Right lobe of liver (tissue), 4 donors: ENCODE measurements at regions not wholly inside any gene's neighbourhood (a gene's known extent, or its start where the extent isn't known, plus 50 kb on each side); places are given as distances from the start of the nearest gene placed in this dataset.

Experiments used
- POLR2A ChIP-seq: fragments of 450-650 bp; IDR thresholded peaks from one replicate; pipeline ENCODE4 v1.6.1; 2017; ENCODE audit warnings: antibody characterized with exemption, mild to moderate bottlenecking
- TF ChIP-seq, protein P1 (sequence below), 4 donors: fragments of 200-600 bp in 3 of 4; fragments of 450-650 bp in 1 of 4; IDR thresholded peaks; one replicate each; pipeline versions ENCODE4 v1.5.1 to v1.8.0; 2016 to 2022; ENCODE audit warnings: antibody characterized with exemption in 4 of 4, mild to moderate bottlenecking in 2 of 4
- donor health status: DM: no; HTN: no; CAD: no.
- donor health status: DM: no; HTN: no; CAD: no.
- donor health status: DM: no; HTN: yes; CAD: no.

DNA sequence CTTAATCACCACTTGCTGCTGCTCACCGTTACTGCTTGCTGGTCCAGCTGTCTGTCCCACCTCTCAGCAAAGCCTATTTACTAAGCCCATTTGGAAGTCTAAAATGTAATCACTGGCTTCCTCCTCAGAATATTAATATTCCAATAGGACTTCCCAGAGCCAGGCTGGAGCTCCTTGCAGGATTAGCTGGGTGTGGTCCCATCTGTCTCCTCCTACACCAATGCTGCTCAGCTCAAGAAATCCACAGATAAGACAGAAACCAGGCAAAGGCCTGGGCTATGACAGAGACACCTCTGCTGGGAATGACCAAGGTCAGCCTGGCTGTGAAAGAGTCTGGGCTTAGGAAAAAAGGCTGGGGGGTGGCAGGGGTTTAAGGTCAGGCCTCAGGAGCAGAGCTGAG is 317.8 kb downstream of the BUD13 start:
- TF ChIP-seq, protein P1, sequence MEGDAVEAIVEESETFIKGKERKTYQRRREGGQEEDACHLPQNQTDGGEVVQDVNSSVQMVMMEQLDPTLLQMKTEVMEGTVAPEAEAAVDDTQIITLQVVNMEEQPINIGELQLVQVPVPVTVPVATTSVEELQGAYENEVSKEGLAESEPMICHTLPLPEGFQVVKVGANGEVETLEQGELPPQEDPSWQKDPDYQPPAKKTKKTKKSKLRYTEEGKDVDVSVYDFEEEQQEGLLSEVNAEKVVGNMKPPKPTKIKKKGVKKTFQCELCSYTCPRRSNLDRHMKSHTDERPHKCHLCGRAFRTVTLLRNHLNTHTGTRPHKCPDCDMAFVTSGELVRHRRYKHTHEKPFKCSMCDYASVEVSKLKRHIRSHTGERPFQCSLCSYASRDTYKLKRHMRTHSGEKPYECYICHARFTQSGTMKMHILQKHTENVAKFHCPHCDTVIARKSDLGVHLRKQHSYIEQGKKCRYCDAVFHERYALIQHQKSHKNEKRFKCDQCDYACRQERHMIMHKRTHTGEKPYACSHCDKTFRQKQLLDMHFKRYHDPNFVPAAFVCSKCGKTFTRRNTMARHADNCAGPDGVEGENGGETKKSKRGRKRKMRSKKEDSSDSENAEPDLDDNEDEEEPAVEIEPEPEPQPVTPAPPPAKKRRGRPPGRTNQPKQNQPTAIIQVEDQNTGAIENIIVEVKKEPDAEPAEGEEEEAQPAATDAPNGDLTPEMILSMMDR (IDR thresholded peaks at IDR 0.05) = no peak
- no peak for TF ChIP-seq POLR2A
